ENCODE measurements at regions not wholly inside any gene's neighbourhood (a gene's known extent, or its start where the extent isn't known, plus 50 kb on each side); places are given as distances from the start of the nearest gene placed in this dataset.
"Not testable (repeated sequence)": the region's sequence is repeated elsewhere in the genome, so short reads cannot be mapped to it uniquely, and the experiment has no call there.

GRCh38 chr2:193476171-193476800 is 1281.6 kb upstream of the TMEFF2 start:
- no peak for DNase-seq

GRCh38 chr2:193475038-193475437 is 1280.3 kb upstream of the TMEFF2 start:
- no peak for DNase-seq

- no peak for DNase-seq
Measured at GRCh38 chr2:193469251-193469650, 1274.5 kb upstream of the TMEFF2 start.

GRCh38 chr2:193467276-193467987 is 1272.7 kb upstream of the TMEFF2 start:
- no peak for DNase-seq

GRCh38 chr2:193463011-193463410 is 1268.3 kb upstream of the TMEFF2 start:
- DNase-seq = no peak

GRCh38 chr2:193462411-193462810 is 1267.7 kb upstream of the TMEFF2 start:
- no peak for DNase-seq

GRCh38 chr2:193461431-193461934 is 1266.8 kb upstream of the TMEFF2 start:
- DNase-seq = no peak

- DNase-seq = no peak
Measured at GRCh38 chr2:193446967-193447366, 1252.2 kb upstream of the TMEFF2 start.

- no peak for DNase-seq
Measured at GRCh38 chr2:193442293-193442692, 1247.6 kb upstream of the TMEFF2 start.

- DNase-seq = peak; percentile 11
Measured at GRCh38 chr2:193428336-193428818, 1233.6 kb upstream of the TMEFF2 start.

- DNase-seq = not testable (repeated sequence)
Measured at GRCh38 chr2:193412368-193412767, 1217.6 kb upstream of the TMEFF2 start.

- DNase-seq = no peak
Measured at GRCh38 chr2:193409951-193410350, 1215.2 kb upstream of the TMEFF2 start.

- DNase-seq = no peak
Measured at GRCh38 chr2:193382583-193382982, 1187.8 kb upstream of the TMEFF2 start.

GRCh38 chr2:193377789-193378188 is 1183.1 kb upstream of the TMEFF2 start:
- DNase-seq = no peak

- no peak for DNase-seq
Measured at GRCh38 chr2:193373120-193373519, 1178.4 kb upstream of the TMEFF2 start.

- no peak for DNase-seq
Measured at GRCh38 chr2:193371200-193371599, 1176.5 kb upstream of the TMEFF2 start.

GRCh38 chr2:193368615-193369014 is 1173.9 kb upstream of the TMEFF2 start:
- DNase-seq = no peak

GRCh38 chr2:193357508-193357907 is 1162.8 kb upstream of the TMEFF2 start:
- DNase-seq = no peak

GRCh38 chr2:193352665-193353242 is 1158.0 kb upstream of the TMEFF2 start:
- DNase-seq = not testable (repeated sequence)

GRCh38 chr2:193350509-193350908 is 1155.8 kb upstream of the TMEFF2 start:
- no peak for DNase-seq

GRCh38 chr2:193349642-193350041 is 1154.9 kb upstream of the TMEFF2 start:
- no peak for DNase-seq

- no peak for DNase-seq
Measured at GRCh38 chr2:193348055-193348454, 1153.3 kb upstream of the TMEFF2 start.

GRCh38 chr2:193336781-193337180 is 1142.0 kb upstream of the TMEFF2 start:
- DNase-seq = no peak

Data from renal pelvis (tissue), 1 donor.